ENCODE measurements at regions not wholly inside any gene's neighbourhood (a gene's known extent, or its start where the extent isn't known, plus 50 kb on each side); places are given as distances from the start of the nearest gene placed in this dataset.

DNA sequence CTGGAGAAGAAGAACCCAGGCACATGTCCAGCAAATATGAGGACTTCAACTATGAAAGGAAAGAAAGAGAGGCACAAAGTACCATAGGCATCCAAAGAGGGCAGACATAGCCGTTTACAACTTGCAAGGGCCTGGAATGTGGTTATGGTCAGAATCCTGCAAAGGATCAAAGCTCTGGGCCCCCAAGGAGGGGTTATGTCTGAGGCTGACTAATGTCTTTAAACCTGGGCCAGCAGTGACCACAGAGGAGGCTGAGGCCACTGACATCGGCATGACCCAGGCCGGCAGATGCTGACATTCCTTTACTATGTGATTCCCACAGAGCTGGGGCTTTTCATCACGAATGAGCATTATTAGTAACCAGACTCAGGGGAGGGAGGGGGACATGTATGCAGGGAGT, 861.1 kb downstream of the DHX35 start:
- Histone ChIP-seq H3K36me3 (ENCODE audit: control insufficient read depth, insufficient read depth, low read length) (no peaks in the 10 kb centered on the region), H3K4me1 (ENCODE audit: control insufficient read depth, insufficient read depth, low read length) (peaks cover 5% of the 10 kb centered on the region), H3K4me3 (ENCODE audit: low read length) (no peak overlapping the region), H3K27ac (ENCODE audit: low read depth, low read length) (no peak overlapping the region), H3K9ac (ENCODE audit: low read length) (no peak overlapping the region), H3K27me3 (ENCODE audit: control insufficient read depth, insufficient read depth, low read length) (no peaks in the 10 kb centered on the region)

DNA sequence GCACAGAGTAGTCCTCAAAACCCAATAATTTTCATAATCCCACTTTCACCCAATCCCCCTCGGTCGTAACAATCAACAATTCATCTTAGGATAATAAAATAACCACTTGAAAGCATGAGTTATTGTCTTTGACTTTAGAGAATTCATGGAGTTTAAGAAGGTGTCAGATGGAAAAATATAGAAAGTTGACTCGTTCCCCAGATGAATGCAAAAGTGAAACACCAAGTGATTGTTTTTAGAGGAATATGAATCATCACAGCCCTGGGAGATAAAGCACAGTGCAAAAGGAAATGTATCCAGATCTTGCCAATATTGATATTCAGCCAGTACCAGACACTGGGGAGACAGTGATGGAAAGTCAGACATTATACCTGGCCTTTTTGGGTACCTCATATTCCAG, 860.5 kb downstream of the DHX35 start:
- Histone ChIP-seq H3K27me3 (ENCODE audit: control insufficient read depth, insufficient read depth, low read length) (no peaks in the 10 kb centered on the region), H3K36me3 (ENCODE audit: control insufficient read depth, insufficient read depth, low read length) (no peaks in the 10 kb centered on the region), H3K4me1 (ENCODE audit: control insufficient read depth, insufficient read depth, low read length) (peaks cover 5% of the 10 kb centered on the region), H3K4me3 (ENCODE audit: low read length) (no peak overlapping the region), H3K9ac (ENCODE audit: low read length) (no peak overlapping the region), H3K27ac (ENCODE audit: low read depth, low read length) (no peak overlapping the region)

DNA sequence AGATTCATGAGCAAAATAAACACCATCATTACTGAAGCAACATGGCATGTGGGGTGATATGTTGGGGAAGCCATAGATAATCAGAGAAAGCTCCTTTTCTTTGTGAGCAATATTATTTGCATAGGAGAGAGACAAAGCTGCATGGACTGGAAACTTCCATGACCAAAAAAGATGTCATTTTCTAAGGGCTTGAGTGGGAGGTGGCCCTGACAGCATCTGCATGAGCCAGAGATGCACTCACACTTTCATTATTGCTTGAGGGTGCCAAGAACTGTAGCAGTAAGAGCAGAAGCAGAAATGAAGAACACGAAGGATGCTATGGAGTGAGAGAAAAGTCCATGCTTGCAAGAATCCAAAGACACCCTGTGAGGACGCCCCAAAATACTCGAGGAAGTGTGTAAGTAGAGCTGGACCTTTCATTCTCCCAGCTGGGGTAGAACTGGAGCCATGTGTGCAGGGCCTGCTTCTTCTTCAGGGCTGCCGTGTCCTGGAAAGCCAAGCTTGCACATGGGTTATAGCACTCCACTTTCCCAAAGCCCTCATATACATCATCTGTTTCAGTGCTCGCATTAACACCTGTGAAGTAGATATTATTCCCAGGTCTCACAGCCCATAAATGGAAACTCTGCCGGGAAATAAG, 851.2 kb downstream of the DHX35 start:
- Histone ChIP-seq H3K4me3 (ENCODE audit: low read length) (no peak overlapping the region), H3K9ac (ENCODE audit: low read length) (no peak overlapping the region), H3K36me3 (ENCODE audit: control insufficient read depth, insufficient read depth, low read length) (no peaks in the 10 kb centered on the region), H3K27ac (ENCODE audit: low read depth, low read length) (no peak overlapping the region), H3K4me1 (ENCODE audit: control insufficient read depth, insufficient read depth, low read length) (no peaks in the 10 kb centered on the region), H3K27me3 (ENCODE audit: control insufficient read depth, insufficient read depth, low read length) (no peaks in the 10 kb centered on the region)

GRCh38 chr20:39812116-39812515, 850.0 kb downstream of the DHX35 start:
- Histone ChIP-seq H3K4me1 (ENCODE audit: control insufficient read depth, insufficient read depth, low read length) (no peaks in the 10 kb centered on the region), H3K4me3 (ENCODE audit: low read length) (no peak overlapping the region), H3K27ac (ENCODE audit: low read depth, low read length) (no peak overlapping the region), H3K27me3 (ENCODE audit: control insufficient read depth, insufficient read depth, low read length) (no peaks in the 10 kb centered on the region), H3K36me3 (ENCODE audit: control insufficient read depth, insufficient read depth, low read length) (no peaks in the 10 kb centered on the region), H3K9ac (ENCODE audit: low read length) (no peak overlapping the region)

DNA sequence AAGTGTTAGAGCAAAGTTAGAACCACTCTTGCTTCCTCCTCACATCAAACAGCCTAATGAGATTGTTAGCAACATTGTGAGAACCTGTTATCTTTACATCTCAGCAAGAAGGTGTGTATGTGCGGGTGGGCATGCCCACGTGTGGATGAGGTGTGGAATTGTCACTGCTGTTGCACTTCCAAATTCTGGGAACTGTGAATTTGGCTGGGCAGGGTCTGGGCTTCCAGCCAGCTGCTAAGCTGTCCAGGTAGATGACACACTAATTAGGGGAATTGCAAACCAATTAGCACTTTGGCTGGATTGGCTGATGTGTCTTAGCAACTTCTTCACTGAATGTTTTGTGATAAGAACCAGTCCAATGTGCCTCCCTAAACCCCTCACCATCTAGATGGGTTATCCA, 848.2 kb downstream of the DHX35 start:
- H3K36me3 ChIP-seq (ENCODE audit: control insufficient read depth, insufficient read depth, low read length): no peaks in the 10 kb centered on the region
- no peak overlapping the region for H3K4me3 ChIP-seq (ENCODE audit: low read length)
- no peak overlapping the region for H3K9ac ChIP-seq (ENCODE audit: low read length)
- no peak overlapping the region for H3K27ac ChIP-seq (ENCODE audit: low read depth, low read length)
- H3K27me3 ChIP-seq (ENCODE audit: control insufficient read depth, insufficient read depth, low read length): no peaks in the 10 kb centered on the region
- no peaks in the 10 kb centered on the region for H3K4me1 ChIP-seq (ENCODE audit: control insufficient read depth, insufficient read depth, low read length)

GRCh38 chr20:39808613-39809012, 846.5 kb downstream of the DHX35 start:
- Histone ChIP-seq H3K4me1 (ENCODE audit: control insufficient read depth, insufficient read depth, low read length) (no peaks in the 10 kb centered on the region), H3K4me3 (ENCODE audit: low read length) (no peak overlapping the region), H3K27me3 (ENCODE audit: control insufficient read depth, insufficient read depth, low read length) (no peaks in the 10 kb centered on the region), H3K27ac (ENCODE audit: low read depth, low read length) (no peak overlapping the region), H3K9ac (ENCODE audit: low read length) (no peak overlapping the region), H3K36me3 (ENCODE audit: control insufficient read depth, insufficient read depth, low read length) (no peaks in the 10 kb centered on the region)

DNA sequence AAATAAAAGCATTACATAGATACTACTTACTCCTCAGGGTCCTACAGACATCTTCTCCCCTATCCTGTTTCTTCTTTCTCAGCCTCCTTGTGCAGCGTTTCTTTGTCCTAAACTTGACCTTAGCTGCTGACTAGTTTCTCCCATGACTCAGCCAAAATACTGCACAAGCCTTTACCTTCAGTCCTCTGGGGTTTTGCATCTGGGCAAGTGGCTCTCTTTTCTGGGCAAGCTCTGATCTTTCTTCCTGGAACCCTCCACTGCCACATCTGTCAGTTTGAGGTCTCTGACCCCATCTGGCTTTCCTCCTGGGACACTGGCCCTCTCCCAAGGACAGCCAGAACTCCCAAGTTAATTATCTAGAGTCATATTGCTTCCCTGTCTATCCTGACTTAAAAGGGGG, 838.4 kb downstream of the DHX35 start:
- Histone ChIP-seq H3K36me3 (ENCODE audit: control insufficient read depth, insufficient read depth, low read length) (no peaks in the 10 kb centered on the region), H3K4me1 (ENCODE audit: control insufficient read depth, insufficient read depth, low read length) (peaks cover 10% of the 10 kb centered on the region), H3K27me3 (ENCODE audit: control insufficient read depth, insufficient read depth, low read length) (no peaks in the 10 kb centered on the region), H3K9ac (ENCODE audit: low read length) (no peak overlapping the region), H3K4me3 (ENCODE audit: low read length) (no peak overlapping the region), H3K27ac (ENCODE audit: low read depth, low read length) (peak overlapping the region; percentile 45)

GRCh38 chr20:39800111-39800510, 838.0 kb downstream of the DHX35 start:
- Histone ChIP-seq H3K4me1 (ENCODE audit: control insufficient read depth, insufficient read depth, low read length) (peaks cover 11% of the 10 kb centered on the region), H3K36me3 (ENCODE audit: control insufficient read depth, insufficient read depth, low read length) (no peaks in the 10 kb centered on the region), H3K27me3 (ENCODE audit: control insufficient read depth, insufficient read depth, low read length) (no peaks in the 10 kb centered on the region), H3K4me3 (ENCODE audit: low read length) (no peak overlapping the region), H3K27ac (ENCODE audit: low read depth, low read length) (peak overlapping the region; percentile 45), H3K9ac (ENCODE audit: low read length) (no peak overlapping the region)

GRCh38 chr20:39799366-39799965, 837.3 kb downstream of the DHX35 start:
- Histone ChIP-seq H3K4me3 (ENCODE audit: low read length) (no peak overlapping the region), H3K9ac (ENCODE audit: low read length) (no peak overlapping the region), H3K27ac (ENCODE audit: low read depth, low read length) (no peak overlapping the region), H3K27me3 (ENCODE audit: control insufficient read depth, insufficient read depth, low read length) (no peaks in the 10 kb centered on the region), H3K4me1 (ENCODE audit: control insufficient read depth, insufficient read depth, low read length) (peaks cover 11% of the 10 kb centered on the region), H3K36me3 (ENCODE audit: control insufficient read depth, insufficient read depth, low read length) (no peaks in the 10 kb centered on the region)

DNA sequence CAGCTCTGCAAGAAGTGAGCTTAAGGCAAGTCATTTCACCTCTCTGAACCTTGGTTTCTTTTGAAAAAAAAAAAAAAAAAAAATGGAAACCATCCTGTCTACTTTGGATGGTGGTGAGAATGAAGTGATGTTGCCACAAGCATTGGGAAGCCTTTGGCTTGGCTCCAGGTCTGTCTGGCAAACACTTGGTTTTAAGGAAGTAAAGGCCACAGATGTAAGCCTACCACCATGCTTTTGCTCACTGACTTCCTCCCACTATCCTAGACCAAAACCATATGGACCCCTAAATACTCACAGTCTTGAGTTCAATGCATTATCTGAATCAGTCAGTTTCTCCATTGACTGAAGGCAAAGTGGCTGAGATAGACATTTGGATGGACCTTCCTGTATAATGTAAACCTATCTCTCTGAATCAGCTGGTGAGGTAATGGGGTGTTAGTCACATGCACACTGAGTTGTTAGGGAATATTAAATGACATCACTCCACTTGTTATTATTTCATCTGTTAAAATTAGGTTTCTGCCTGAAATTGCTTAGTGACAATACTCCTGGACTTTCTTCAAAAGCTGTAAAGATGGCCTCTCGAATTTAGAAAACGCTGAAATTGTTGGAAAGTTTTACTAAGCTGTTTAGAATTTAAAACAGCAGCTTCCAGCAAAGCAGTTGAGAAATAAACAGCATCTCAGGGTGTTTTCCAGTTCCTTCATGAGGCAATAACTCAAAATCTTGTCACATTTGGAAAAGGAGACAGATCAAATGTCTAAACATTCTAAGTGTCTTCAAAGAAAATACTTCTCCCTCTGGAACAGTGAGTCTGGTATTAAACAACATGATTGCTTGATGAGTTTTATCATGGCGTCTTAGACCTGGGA, 833.5 kb downstream of the DHX35 start:
- no peaks in the 10 kb centered on the region for H3K36me3 ChIP-seq (ENCODE audit: control insufficient read depth, insufficient read depth, low read length)
- peak overlapping the region; percentile 7 for H3K27ac ChIP-seq (ENCODE audit: low read depth, low read length)
- H3K27me3 ChIP-seq (ENCODE audit: control insufficient read depth, insufficient read depth, low read length): no peaks in the 10 kb centered on the region
- no peak overlapping the region for H3K9ac ChIP-seq (ENCODE audit: low read length)
- H3K4me3 ChIP-seq (ENCODE audit: low read length): no peak overlapping the region
- H3K4me1 ChIP-seq (ENCODE audit: control insufficient read depth, insufficient read depth, low read length): peaks cover 9% of the 10 kb centered on the region

DNA sequence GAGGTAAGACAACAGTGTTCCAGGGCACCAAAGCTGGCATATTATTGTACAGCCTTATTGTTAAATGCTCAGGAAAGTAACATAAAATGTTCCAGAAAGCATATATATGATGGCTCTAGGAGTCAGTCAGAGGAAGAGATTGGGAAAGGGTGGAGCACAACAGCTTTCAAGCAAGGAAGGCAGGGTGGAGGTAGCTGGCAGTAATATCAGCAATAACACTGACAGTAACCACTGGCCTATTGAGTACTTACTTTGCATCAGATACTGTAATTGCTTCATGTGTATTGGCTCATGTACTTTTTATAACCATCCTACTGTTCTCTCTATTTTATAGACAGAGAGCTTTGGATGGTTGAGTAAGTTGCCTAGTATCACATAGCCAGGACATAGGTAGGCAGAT, 830.2 kb downstream of the DHX35 start:
- Histone ChIP-seq H3K9ac (ENCODE audit: low read length) (no peak overlapping the region), H3K4me1 (ENCODE audit: control insufficient read depth, insufficient read depth, low read length) (peaks cover 4% of the 10 kb centered on the region), H3K27me3 (ENCODE audit: control insufficient read depth, insufficient read depth, low read length) (no peaks in the 10 kb centered on the region), H3K4me3 (ENCODE audit: low read length) (no peak overlapping the region), H3K27ac (ENCODE audit: low read depth, low read length) (no peak overlapping the region), H3K36me3 (ENCODE audit: control insufficient read depth, insufficient read depth, low read length) (no peaks in the 10 kb centered on the region)

DNA sequence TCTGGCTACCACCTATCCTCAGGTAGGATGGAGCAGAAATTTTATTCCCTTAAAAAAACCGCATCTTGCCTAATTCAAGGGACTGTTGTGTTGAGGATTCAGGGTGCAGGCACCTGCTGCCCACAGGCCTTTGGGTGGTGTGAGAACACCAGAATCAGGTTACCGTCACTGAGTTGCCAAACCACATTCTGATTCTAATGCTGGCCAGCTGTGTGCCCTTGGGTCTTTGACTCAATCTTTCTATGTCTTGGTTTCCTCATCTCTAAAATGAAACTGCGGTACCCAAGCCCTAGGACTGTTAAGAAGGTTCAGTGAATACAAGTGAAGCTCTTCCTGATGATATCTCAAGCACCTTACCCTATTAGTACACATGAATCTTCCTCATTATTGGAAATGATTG, 827.3 kb downstream of the DHX35 start:
- H3K27me3 ChIP-seq (ENCODE audit: control insufficient read depth, insufficient read depth, low read length): no peaks in the 10 kb centered on the region
- no peaks in the 10 kb centered on the region for H3K4me1 ChIP-seq (ENCODE audit: control insufficient read depth, insufficient read depth, low read length)
- H3K4me3 ChIP-seq (ENCODE audit: low read length): no peak overlapping the region
- H3K27ac ChIP-seq (ENCODE audit: low read depth, low read length): no peak overlapping the region
- H3K9ac ChIP-seq (ENCODE audit: low read length): no peak overlapping the region
- H3K36me3 ChIP-seq (ENCODE audit: control insufficient read depth, insufficient read depth, low read length): no peaks in the 10 kb centered on the region

All from rectal smooth muscle tissue (tissue), 1 donor.